NCI-H1092 (cell line): ENCODE measurements at regions not wholly inside any gene's neighbourhood (a gene's known extent, or its start where the extent isn't known, plus 50 kb on each side); places are given as distances from the start of the nearest gene placed in this dataset.
A peak's percentile ranks its signal among the peaks of the same experiment; 100 is the strongest.

ENCODE experiments used
- DNase-seq: peaks from one replicate; lab custom pipeline; 2025; lab: John Stamatoyannopoulos, UW

- DNase-seq = peak; percentile 68
These were observed 98.0 kb downstream of the INSIG2 start for GRCh38 chr2:118186110-118186857.

DNA sequence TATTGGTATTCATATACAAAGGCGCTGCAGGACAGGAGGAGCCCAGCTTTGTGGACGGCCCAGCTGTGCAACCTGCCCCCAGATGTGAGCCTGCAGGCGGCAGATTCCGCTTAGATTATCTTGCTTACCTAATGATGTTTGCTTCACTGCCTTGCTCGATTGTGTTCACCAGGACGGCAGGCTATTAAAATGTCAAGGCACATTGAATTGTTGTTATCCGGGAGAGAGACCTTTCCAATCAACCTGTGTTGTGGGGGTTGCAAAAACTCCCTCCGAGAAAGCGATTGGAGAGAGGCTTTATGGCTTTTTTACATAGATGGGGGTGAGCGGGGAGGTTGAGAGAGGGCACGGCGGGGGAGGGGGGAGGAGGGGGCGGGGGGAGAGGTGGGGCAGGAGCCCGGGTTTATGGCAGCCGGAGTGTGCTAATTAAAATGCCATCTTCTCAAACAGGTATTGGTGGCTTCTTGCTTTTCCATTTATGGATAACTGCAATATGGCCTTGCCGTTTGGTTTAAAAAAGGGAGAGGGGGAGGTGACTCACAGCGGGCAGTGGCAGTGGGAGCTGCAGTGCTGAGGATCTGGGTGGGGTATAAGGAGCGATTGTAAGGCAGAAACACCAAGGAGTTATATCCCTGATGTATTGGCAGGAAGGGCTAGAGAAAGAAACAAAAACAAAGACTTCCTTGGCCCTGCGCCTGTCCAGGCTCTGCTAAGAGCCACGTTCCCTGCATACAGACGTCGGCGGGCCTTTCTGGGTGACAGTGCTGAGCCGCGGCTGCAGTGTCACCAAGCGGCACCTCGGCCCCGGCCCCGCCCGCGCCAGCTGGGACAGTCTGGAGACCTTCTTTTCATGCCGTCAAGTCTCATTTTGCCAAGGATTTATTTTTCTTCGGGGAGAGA, 97.2 kb downstream of the INSIG2 start:
- peak; percentile 58 for DNase-seq

- no peak for DNase-seq
These were observed 95.1 kb downstream of the INSIG2 start for GRCh38 chr2:118183381-118183780.

DNA sequence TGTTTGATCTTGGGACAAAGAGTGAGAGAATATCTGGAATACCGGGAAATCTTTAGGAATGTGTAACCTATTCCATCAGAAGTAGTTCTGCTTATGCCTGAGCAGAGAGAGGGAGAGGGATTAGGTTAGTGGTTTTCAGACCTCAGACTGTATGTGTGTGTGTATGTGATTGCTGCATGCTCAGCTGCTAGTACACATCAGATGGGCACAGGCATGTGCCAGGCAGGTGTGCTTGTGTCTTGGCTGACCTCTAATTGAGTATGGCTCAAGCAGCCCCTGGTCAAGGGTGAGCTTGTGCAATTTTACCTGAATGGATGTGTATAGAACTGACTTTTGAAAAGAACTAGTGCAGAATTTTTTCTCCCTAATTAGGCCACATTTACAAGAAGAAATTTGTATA, 91.2 kb downstream of the INSIG2 start:
- no peak for DNase-seq

GRCh38 chr2:118177884-118178283, 89.6 kb downstream of the INSIG2 start:
- DNase-seq = no peak

DNA sequence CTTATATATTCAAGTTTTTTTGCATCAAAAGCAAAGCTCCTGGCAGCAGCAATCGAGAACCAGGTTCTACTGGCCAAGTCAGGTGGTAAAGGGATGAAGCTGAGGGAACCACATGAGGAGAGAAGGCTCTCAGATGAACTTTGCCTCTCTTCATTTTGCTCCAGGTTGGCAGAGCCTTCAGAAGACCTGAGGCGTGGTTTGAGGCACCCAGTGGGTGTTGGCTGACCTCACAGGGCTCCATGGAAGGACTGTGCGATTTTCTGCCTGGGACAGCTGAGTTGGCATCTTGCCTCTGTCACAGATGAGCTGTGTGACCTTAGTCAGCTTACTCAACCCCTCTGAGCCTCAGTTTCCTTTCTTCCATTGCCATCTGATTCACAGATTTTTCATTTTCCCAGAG, 89.0 kb downstream of the INSIG2 start:
- no peak for DNase-seq

DNA sequence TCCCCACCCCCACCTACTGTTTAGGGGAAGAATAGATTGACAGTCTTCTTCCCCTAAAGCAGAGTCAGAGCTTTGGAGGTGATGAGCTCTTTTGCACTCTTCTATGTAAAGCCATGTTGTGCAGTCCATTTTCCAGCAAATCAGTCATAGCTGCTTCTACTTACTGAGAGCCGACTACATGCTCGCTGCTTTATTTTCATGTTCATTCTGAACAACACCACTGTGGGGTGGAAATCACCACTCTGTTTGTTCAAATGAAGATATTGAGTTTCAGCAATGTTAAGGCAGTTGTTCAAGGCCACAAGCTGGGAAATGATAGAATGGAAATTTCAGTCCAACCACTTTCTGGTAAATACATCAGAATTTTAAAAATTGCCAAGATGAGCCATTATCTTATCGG, 88.3 kb downstream of the INSIG2 start:
- no peak for DNase-seq

GRCh38 chr2:118171546-118171945, 83.3 kb downstream of the INSIG2 start:
- DNase-seq = no peak

DNA sequence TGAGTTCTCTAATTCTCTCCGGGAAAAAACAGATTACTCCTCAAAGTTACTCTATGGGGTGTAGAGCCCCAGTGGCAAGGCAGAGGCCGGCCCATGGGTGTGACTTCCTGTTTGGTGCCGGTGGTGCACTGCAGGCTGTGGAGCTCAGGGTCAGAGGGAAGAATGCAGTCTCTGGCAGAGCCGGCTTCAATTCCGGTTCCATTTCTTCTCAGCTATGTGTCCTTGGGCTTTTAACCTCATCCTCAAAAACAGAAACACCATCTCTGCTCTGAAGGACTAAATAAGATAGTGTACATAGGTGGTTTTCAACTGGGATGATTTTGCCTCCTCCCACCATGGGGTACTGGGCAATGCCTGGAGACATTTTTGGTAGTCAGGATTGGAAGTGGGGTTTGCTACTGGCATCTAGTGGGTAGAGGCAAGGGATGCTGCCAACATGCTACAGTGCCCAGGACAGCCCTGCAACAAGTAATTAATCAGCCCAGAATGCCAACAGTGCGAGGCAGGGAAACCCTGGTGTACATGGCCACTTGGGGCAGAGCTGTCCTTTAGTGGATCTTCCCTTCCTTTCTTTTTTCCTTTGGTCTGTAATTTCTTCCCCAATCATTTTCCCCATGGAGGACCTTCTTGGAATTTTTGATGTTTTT, 81.2 kb downstream of the INSIG2 start:
- DNase-seq = no peak

DNA sequence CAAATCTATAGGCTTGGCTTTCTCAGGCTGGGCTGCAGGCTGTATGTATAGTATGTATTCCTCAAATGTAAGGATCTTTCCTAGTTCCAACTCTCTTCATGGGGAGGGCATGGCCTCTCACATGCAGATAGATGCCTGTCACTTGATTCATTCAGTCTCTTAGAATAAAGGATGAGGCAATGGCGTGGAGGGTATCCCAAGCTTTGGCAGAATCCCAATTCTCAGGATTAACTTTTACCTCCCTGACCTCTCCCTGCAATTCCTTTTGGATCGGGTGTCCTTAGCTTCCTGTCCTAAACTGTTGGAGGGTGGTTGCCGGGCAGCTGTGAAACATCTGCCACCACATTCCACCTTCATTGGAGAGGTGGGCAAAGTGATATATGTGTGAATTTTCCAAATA, 80.3 kb downstream of the INSIG2 start:
- DNase-seq = no peak

DNA sequence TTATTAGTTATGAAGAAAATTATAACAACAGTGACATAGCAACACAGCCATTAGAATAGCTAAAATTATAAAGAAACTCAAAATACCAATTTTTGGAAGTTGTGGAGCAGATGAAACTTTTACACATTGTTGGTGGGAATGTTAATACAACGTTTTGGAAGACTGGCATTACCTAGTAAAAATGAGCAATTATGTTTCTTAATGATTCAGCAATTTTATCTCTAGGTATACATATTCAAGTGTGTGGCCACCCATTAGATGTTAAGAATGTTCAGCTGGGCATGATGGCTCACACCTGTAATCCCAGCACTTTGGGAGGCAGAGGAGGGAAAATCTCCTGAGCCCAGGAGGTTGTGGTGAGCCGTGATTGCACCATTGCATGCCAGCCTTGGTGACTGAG, 78.8 kb downstream of the INSIG2 start:
- DNase-seq = no peak

DNA sequence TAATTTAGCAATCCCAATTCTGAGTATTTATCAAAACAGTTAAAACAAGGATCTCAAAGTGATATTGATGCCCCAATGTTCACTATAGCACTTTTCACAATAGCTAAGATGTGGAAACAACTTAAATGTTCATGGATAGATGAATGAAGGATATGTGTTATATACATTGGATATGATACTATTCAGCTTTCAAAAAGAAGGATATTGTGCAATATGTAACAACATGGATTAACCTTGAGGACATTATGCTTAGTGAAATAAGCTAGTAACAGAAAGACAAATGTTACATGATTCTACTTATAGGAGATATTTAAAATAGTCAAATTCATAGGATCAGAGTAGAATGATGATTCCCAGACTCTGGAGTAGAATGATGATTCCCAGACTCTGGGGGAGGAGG, 78.0 kb downstream of the INSIG2 start:
- no peak for DNase-seq

- no peak for DNase-seq
These were observed 77.3 kb downstream of the INSIG2 start for GRCh38 chr2:118165595-118165994.
